GM13976 (cell line): ENCODE measurements at regions not wholly inside any gene's neighbourhood (a gene's known extent, or its start where the extent isn't known, plus 50 kb on each side); places are given as distances from the start of the nearest gene placed in this dataset.

Experiments used
- DNase-seq: peaks from one replicate; pipeline ENCODE4 v3.0.0; 2012; ENCODE audit warnings: low spot score
- CTCF ChIP-seq: IDR thresholded peaks from 2 replicates; pipeline ENCODE4 v1.5.1; 2012; ENCODE audit warnings: borderline replicate concordance, mild to moderate bottlenecking; ENCODE audit not compliant: insufficient read depth; ENCODE audit errors: extremely low read depth, missing control alignments, control extremely low read depth
- in situ Hi-C: fragments of 300-500 bp; cut with MboI; formaldehyde crosslinking; loops from one replicate; pipeline ENCODE4 v1.12.0; 2022; ENCODE audit warnings: low sequenced_read_pairs, mixed read lengths, inconsistent platforms; ENCODE audit not compliant: unreplicated experiment

DNA sequence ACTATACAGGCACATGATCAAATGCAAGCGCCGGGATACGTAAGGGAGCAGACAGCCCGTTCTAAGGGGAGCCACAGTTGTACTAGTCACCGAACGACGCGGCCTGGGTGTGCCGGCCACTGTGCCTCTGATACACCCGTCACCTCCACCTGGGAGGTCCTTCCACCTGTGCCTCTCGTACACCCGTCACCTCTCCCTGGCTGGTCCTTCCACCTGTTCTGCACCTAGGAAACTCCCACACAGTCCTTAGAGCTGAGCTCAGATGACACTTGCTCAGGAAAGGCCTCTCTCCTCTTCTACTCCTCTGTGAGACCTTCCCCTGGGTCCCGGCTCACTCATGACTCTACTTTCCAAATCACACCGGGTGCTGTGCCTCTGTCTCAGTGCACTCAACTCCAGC, 245.0 kb downstream of the TTLL2 start:
- DNase-seq: no peak
- in situ Hi-C loops: no loop called here
- TF ChIP-seq CTCF: no peak

DNA sequence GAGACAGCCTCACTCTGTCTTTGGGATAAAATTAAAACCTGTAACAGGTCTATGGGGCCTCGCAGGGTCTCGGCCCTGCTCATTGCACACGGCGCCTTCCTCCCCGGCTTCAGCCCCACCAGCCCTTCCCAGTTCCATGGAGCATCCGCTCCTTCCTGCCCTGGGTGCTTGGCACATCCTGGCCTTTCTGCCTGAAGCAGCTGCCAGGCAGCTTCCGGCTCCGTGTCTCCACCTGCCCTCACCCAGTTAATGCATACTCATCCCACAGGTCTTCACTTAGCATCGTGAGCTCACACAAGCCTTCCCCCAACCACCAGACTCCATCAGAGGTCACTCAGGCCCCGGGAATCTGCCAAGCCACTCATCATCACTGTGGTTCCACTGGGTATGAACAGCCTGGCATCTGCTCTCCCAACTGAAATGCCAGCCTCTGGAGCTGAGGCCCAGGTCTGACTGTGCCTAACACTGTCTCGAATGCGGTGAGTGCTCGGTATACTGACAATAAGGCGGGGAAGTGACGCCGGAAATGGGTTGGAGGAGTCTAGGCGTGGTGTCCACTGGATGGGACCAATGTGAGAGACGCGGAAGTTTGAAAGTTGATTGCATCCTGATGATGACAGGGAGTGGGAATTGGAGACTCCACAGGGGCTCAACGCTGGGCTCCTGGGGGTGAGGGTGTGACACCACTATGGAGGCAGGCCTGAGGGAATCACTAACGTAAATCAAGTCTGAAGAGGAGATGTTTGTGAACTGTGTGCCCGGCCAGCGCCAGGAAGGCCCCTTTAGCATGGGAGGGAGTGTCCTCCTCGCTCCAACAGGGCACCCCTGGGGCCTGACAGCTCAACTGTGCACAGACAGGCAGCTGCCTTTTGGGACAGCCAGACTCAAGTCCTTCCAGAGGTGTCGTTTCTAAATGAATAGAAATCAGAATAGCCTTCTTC, 245.8 kb downstream of the TTLL2 start:
- TF ChIP-seq CTCF: no peak
- in situ Hi-C loops: no loop called here
- no peak for DNase-seq

- in situ Hi-C loops: no loop called here
- TF ChIP-seq CTCF: no peak
- no peak for DNase-seq
These were observed 246.7 kb downstream of the TTLL2 start for GRCh38 chr6:167571550-167571949.

GRCh38 chr6:167572106-167572505, 247.2 kb downstream of the TTLL2 start:
- no peak for TF ChIP-seq CTCF
- in situ Hi-C loops: no loop called here
- DNase-seq: no peak

GRCh38 chr6:167572841-167573271, 248.0 kb downstream of the TTLL2 start:
- TF ChIP-seq CTCF: no peak
- in situ Hi-C loops: no loop called here
- no peak for DNase-seq

DNA sequence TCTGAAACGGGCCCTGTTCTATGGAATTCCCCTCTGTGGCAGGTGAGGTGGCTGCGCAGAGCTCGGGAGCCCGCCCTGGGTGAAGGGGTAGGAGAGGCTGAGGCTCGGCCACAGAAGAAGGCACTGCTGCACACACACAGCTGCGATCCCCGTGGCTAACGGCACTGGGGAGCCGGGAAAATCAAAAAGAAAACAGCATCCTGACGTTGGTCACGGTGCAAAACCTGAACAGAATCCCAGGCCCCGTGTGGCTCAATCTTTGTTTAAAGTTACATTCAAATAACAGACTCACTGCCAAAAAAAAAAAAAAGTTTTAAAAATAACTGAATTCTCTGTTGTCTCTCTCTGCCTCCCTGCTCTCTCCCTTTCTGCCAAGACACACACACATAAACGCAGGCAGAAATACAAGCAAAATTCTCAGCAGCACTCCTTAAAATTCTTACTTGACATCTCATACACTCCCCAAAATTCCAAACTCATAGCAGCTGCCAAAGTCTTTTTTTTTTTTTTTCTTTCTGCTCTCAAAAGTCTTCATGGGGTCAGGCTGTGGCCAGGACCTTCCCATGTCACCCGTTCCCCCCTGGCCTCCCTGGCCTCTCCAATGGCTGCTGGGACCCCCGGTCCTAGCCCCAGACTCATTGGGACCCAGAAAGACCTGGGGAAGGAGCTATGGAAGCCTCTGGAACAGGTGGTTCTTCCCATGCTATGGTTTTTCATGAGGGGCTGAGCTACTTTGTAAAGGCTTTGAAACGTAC, 248.8 kb downstream of the TTLL2 start:
- no peak for TF ChIP-seq CTCF
- no peak for DNase-seq
- in situ Hi-C loops: no loop called here
